Activated CD4-positive, alpha-beta memory T cell treated with anti-CD3 and anti-CD28 coated beads for 36 hours (primary cell): ENCODE measurements at regions not wholly inside any gene's neighbourhood (a gene's known extent, or its start where the extent isn't known, plus 50 kb on each side); places are given as distances from the start of the nearest gene placed in this dataset.
"Not testable (repeated sequence)": the region's sequence is repeated elsewhere in the genome, so short reads cannot be mapped to it uniquely, and the experiment has no call there.

Source experiments
- CTCF ChIA-PET: fragments of 350-600 bp; sonication (Branson Sonifier 250); formaldehyde crosslinking; loops from one replicate; lab custom pipeline; 2021; ENCODE audit warnings: antibody characterized with exemption, inconsistent platforms; lab: Charles Lee
- POLR2A ChIA-PET: fragments of 350-600 bp; sonication (Branson Sonifier 250); formaldehyde crosslinking; loops from one replicate; lab custom pipeline; 2021; ENCODE audit warnings: antibody characterized with exemption; lab: Charles Lee
- DNase-seq: peaks from one replicate; pipeline ENCODE4 v3.0.0-alpha.2; 2020
- H3K27ac Mint-ChIP-seq: one replicate; pipeline ENCODE4 v1.8.0; 2021; ENCODE audit warnings: mixed read lengths
- H3K27me3 Mint-ChIP-seq: one replicate; pipeline ENCODE4 v1.8.0; 2021; ENCODE audit warnings: mixed read lengths
- H3K36me3 Mint-ChIP-seq: one replicate; pipeline ENCODE4 v1.8.0; 2021; ENCODE audit warnings: mixed read lengths
- H3K4me1 Mint-ChIP-seq: one replicate; pipeline ENCODE4 v1.8.0; 2021; ENCODE audit warnings: low read depth, mixed read lengths
- H3K4me3 Mint-ChIP-seq: one replicate; pipeline ENCODE4 v1.8.0; 2021; ENCODE audit warnings: mild to moderate bottlenecking, mixed read lengths
- H3K9me3 Mint-ChIP-seq: one replicate; pipeline ENCODE4 v1.8.0; 2021; ENCODE audit warnings: mixed read lengths
- intact Hi-C: fragments of 100-400 bp; cut with micrococcal nuclease; formaldehyde crosslinking; loops from one replicate; pipeline ENCODE4 v1.15.1; 2023

DNA sequence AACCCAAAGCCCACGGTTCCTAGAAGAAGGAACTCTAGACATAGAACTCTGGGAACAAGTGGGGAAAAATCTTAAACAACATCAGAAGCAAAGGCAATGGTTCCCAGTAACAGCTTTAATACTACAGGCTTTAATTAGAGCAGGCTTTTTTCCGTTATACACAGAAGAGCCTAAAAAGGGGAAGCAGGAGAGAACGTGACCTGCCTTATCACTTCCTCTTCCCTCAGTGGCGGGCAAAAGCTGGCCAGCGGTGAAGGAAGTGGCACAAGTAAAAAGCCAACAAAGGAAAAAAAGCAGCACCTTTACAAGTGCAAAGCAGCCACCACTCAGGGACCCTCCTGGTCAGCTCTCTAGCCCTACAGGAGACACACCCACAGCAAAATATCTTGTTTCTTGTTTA is 149.3 kb downstream of the RBMY1D start:
- H3K4me3 Mint-ChIP-seq, H3K9me3 Mint-ChIP-seq, DNase-seq, H3K27ac Mint-ChIP-seq, CTCF ChIA-PET, H3K27me3 Mint-ChIP-seq, POLR2A ChIA-PET, H3K4me1 Mint-ChIP-seq, H3K36me3 Mint-ChIP-seq, intact Hi-C loops: not testable (repeated sequence)

DNA sequence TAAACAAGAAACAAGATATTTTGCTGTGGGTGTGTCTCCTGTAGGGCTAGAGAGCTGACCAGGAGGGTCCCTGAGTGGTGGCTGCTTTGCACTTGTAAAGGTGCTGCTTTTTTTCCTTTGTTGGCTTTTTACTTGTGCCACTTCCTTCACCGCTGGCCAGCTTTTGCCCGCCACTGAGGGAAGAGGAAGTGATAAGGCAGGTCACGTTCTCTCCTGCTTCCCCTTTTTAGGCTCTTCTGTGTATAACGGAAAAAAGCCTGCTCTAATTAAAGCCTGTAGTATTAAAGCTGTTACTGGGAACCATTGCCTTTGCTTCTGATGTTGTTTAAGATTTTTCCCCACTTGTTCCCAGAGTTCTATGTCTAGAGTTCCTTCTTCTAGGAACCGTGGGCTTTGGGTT is 134.1 kb downstream of the RBMY1D start:
- H3K4me1 Mint-ChIP-seq, H3K9me3 Mint-ChIP-seq, H3K36me3 Mint-ChIP-seq, DNase-seq, H3K4me3 Mint-ChIP-seq, H3K27ac Mint-ChIP-seq, H3K27me3 Mint-ChIP-seq, CTCF ChIA-PET, intact Hi-C loops, POLR2A ChIA-PET: not testable (repeated sequence)

DNA sequence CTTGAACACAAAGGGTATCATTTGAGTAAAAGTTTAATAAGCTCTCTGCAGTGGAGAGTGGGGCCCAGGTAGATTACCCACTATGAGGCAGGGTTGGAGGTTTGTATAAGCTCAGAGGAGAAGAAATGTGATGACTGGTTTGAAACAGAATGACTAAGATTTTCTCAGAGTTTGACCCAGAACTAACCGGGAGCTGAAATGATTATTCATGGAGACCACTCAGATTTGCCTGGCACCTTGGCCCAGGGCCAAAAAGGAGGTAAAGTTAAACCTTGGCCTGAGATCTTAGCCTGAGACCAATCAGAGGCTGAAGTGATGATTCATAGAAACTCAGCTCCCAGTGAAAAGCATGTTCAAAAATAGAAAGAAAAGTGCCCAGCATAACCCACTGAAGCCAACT is 126.5 kb downstream of the RBMY1D start:
- DNase-seq, H3K36me3 Mint-ChIP-seq, intact Hi-C loops, H3K27ac Mint-ChIP-seq, CTCF ChIA-PET, H3K27me3 Mint-ChIP-seq, H3K9me3 Mint-ChIP-seq, H3K4me1 Mint-ChIP-seq, H3K4me3 Mint-ChIP-seq, POLR2A ChIA-PET: not testable (repeated sequence)

GRCh38 chrY:21782174-21782860 is 112.0 kb downstream of the RBMY1D start:
- DNase-seq, POLR2A ChIA-PET, intact Hi-C loops, H3K4me1 Mint-ChIP-seq, H3K36me3 Mint-ChIP-seq, H3K27ac Mint-ChIP-seq, H3K9me3 Mint-ChIP-seq, H3K4me3 Mint-ChIP-seq, CTCF ChIA-PET, H3K27me3 Mint-ChIP-seq: not testable (repeated sequence)

GRCh38 chrY:21813484-21814233 is 80.7 kb downstream of the RBMY1D start:
- no peaks in the 10 kb centered on the region for H3K27me3 Mint-ChIP-seq
- H3K4me3 Mint-ChIP-seq: no peak overlapping the region
- intact Hi-C loops: no loop called here
- no peak for DNase-seq
- POLR2A ChIA-PET: no interaction called here
- no peaks in the 10 kb centered on the region for H3K9me3 Mint-ChIP-seq
- H3K27ac Mint-ChIP-seq: no peak overlapping the region
- H3K4me1 Mint-ChIP-seq: no peaks in the 10 kb centered on the region
- CTCF ChIA-PET: no interaction called here
- H3K36me3 Mint-ChIP-seq: no peaks in the 10 kb centered on the region

- no peak overlapping the region for H3K4me3 Mint-ChIP-seq
- no peaks in the 10 kb centered on the region for H3K4me1 Mint-ChIP-seq
- H3K36me3 Mint-ChIP-seq: no peaks in the 10 kb centered on the region
- no peak for DNase-seq
- no peak overlapping the region for H3K27ac Mint-ChIP-seq
- POLR2A ChIA-PET: no interaction called here
- intact Hi-C loops: no loop called here
- CTCF ChIA-PET: no interaction called here
- H3K9me3 Mint-ChIP-seq: no peaks in the 10 kb centered on the region
- H3K27me3 Mint-ChIP-seq: no peaks in the 10 kb centered on the region
These were observed 79.8 kb downstream of the RBMY1D start for GRCh38 chrY:21814491-21814890.

- no peaks in the 10 kb centered on the region for H3K4me1 Mint-ChIP-seq
- intact Hi-C loops: no loop called here
- no peaks in the 10 kb centered on the region for H3K36me3 Mint-ChIP-seq
- no peak overlapping the region for H3K4me3 Mint-ChIP-seq
- H3K9me3 Mint-ChIP-seq: no peaks in the 10 kb centered on the region
- H3K27me3 Mint-ChIP-seq: no peaks in the 10 kb centered on the region
- no peak overlapping the region for H3K27ac Mint-ChIP-seq
- no peak for DNase-seq
- ChIA-PET CTCF (no interaction called here), POLR2A (no interaction called here)
These were observed 72.4 kb downstream of the RBMY1D start for GRCh38 chrY:21821881-21822280.

DNA sequence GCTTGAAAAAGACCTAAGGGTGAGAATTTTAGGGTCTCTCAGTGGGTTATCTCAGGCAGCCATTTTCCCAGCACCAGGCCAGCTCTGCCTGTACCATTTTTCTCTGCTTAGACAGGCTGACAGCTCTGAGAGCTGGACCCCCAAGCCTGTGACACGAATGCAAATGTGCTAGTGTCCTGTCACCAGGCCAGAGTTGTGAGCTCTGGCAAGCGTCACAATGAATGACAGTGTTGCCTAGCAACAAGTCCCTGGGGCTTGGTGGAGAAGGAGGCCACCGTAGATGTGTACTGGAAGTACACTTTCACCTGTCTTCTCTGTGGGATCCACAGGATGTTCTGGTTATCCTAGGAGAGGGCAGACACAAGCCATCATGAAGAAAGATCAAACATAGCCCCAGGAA is 66.7 kb downstream of the RBMY1D start:
- H3K27me3 Mint-ChIP-seq: no peaks in the 10 kb centered on the region
- intact Hi-C loops: no loop called here
- ChIA-PET POLR2A (no interaction called here), CTCF (no interaction called here)
- H3K27ac Mint-ChIP-seq: no peak overlapping the region
- no peak for DNase-seq
- no peaks in the 10 kb centered on the region for H3K36me3 Mint-ChIP-seq
- H3K9me3 Mint-ChIP-seq: no peaks in the 10 kb centered on the region
- H3K4me3 Mint-ChIP-seq: no peak overlapping the region
- no peaks in the 10 kb centered on the region for H3K4me1 Mint-ChIP-seq
